PC-9 (cell line): ENCODE measurements at regions not wholly inside any gene's neighbourhood (a gene's known extent, or its start where the extent isn't known, plus 50 kb on each side); places are given as distances from the start of the nearest gene placed in this dataset.

Experiments
- BruUV-seq: library from RNA; stranded (reverse); fragments of 400-500 nt; replicated peaks from 2 replicates; lab custom pipeline; 2021; lab: Mats Ljungman, UMichigan
- CTCF ChIA-PET: fragments of 300-600 bp; sonication (Branson Sonifier 250); formaldehyde crosslinking; loops from one replicate; lab custom pipeline; 2022; ENCODE audit warnings: antibody characterized with exemption; lab: Charles Lee
- POLR2A ChIA-PET: fragments of 300-600 bp; sonication (Branson Sonifier 250); formaldehyde crosslinking; loops from one replicate; lab custom pipeline; 2022; ENCODE audit warnings: antibody characterized with exemption; ENCODE audit not compliant: unreplicated experiment; lab: Charles Lee
- DNase-seq, 2 experiments: peaks; one replicate each; pipeline versions ENCODE4 v3.0.0 to v3.0.0-alpha.2; 2015 to 2022; ENCODE audit warnings: mixed read lengths in 1 of 2
- H2AFZ ChIP-seq: fragments of 200-600 bp; sonication (generic); 2 replicates; pipeline ENCODE4 v1.8.1; 2017; ENCODE audit warnings: antibody characterized with exemption
- H3F3A ChIP-seq: fragments of 200-600 bp; sonication (generic); 2 replicates; pipeline ENCODE4 v1.8.1; 2017; ENCODE audit warnings: antibody characterized with exemption, mild to moderate bottlenecking, low read depth; ENCODE audit not compliant: insufficient read depth
- H3K27ac ChIP-seq: fragments of 200-600 bp; sonication (generic); 2 replicates; pipeline ENCODE4 v1.6.1; 2016; ENCODE audit warnings: mixed run types
- H3K27me3 ChIP-seq: fragments of 200-600 bp; sonication (generic); 2 replicates; pipeline ENCODE4 v1.6.1; 2016; ENCODE audit warnings: low read depth, mixed run types; ENCODE audit not compliant: insufficient read depth
- H3K36me3 ChIP-seq: fragments of 200-600 bp; sonication (generic); 2 replicates; pipeline ENCODE4 v1.6.1; 2016; ENCODE audit warnings: low read depth, mixed run types
- H3K4me1 ChIP-seq: fragments of 200-600 bp; sonication (generic); replicated peaks from 2 replicates; pipeline ENCODE4 v1.6.1; 2016; ENCODE audit warnings: mixed run types; ENCODE audit not compliant: insufficient read depth
- H3K4me2 ChIP-seq: fragments of 200-600 bp; sonication (generic); 2 replicates; pipeline ENCODE4 v1.6.1; 2017; ENCODE audit warnings: mixed run types
- H3K4me3 ChIP-seq: fragments of 200-600 bp; sonication (generic); 2 replicates; pipeline ENCODE4 v1.6.1; 2016; ENCODE audit warnings: mixed run types
- H3K79me2 ChIP-seq: fragments of 200-600 bp; sonication (generic); 2 replicates; pipeline ENCODE4 v1.6.1; 2017; ENCODE audit warnings: low read depth, mixed run types
- H3K9me2 ChIP-seq: fragments of 200-600 bp; sonication (generic); 2 replicates; pipeline ENCODE4 v1.8.1; 2017; ENCODE audit warnings: mild to moderate bottlenecking; ENCODE audit not compliant: insufficient read depth
- H3K9me3 ChIP-seq: fragments of 200-600 bp; sonication (generic); 2 replicates; pipeline ENCODE4 v1.8.1; 2016; ENCODE audit warnings: low read depth; ENCODE audit not compliant: insufficient read depth
- H4K20me1 ChIP-seq: fragments of 200-600 bp; sonication (generic); 2 replicates; pipeline ENCODE4 v1.8.1; 2017; ENCODE audit not compliant: insufficient read depth
- CTCF ChIP-seq: fragments of 200-600 bp; sonication (generic); conservative IDR thresholded peaks from 2 replicates; pipeline ENCODE4 v1.6.1; 2017; ENCODE audit warnings: mixed run types, antibody characterized with exemption, mild to moderate bottlenecking, moderate library complexity
- EZH2 ChIP-seq: fragments of 200-600 bp; sonication (generic); IDR thresholded peaks from 2 replicates; pipeline ENCODE4 v1.8.0; 2017; ENCODE audit warnings: antibody characterized with exemption, low read depth
- intact Hi-C: fragments of 100-400 bp; cut with micrococcal nuclease; formaldehyde crosslinking; loops from one replicate; pipeline ENCODE4 v1.10.0; 2022; ENCODE audit not compliant: unreplicated experiment

GRCh38 chr21:35678393-35678792 lies 381.9 kb downstream of the SETD4 start:
- no peak overlapping the region for H2AFZ ChIP-seq
- ChIA-PET CTCF (no interaction called here), POLR2A (no interaction called here)
- H3K79me2 ChIP-seq: no peaks in the 10 kb centered on the region
- no peaks in the 10 kb centered on the region for H4K20me1 ChIP-seq
- TF ChIP-seq EZH2 (no peak), CTCF (no peak)
- no TSS peak for BruUV-seq
- H3K36me3 ChIP-seq: no peaks in the 10 kb centered on the region
- H3K27ac ChIP-seq: no peak overlapping the region
- H3K27me3 ChIP-seq: no peaks in the 10 kb centered on the region
- no peak overlapping the region for H3K4me2 ChIP-seq
- H3K9me3 ChIP-seq: no peaks in the 10 kb centered on the region
- 0 out of 2 replicates have a peak, but pooled peaks cover 6% of the 10 kb centered on the region for H3K4me1 ChIP-seq
- no peaks in the 10 kb centered on the region; the same call in 1 of the 2 replicates for H3K9me2 ChIP-seq
- H3F3A ChIP-seq: no peaks in the 10 kb centered on the region; the same call in 1 of the 2 replicates
- intact Hi-C loops: no loop called here
- no peak overlapping the region for H3K4me3 ChIP-seq
- no peak for DNase-seq

- no peak overlapping the region for H3K4me2 ChIP-seq
- DNase-seq: peak; percentile 36 to 41
- H3K4me3 ChIP-seq: no peak overlapping the region
- BruUV-seq: no TSS peak
- H3K4me1 ChIP-seq: 0 out of 2 replicates have a peak, but pooled peaks cover 6% of the 10 kb centered on the region
- H3K9me3 ChIP-seq: no peaks in the 10 kb centered on the region
- TF ChIP-seq EZH2 (no peak), CTCF (no peak)
- H3K79me2 ChIP-seq: no peaks in the 10 kb centered on the region
- no peaks in the 10 kb centered on the region for H3K36me3 ChIP-seq
- no peak overlapping the region for H2AFZ ChIP-seq
- H3K27me3 ChIP-seq: no peaks in the 10 kb centered on the region
- CTCF ChIA-PET: no interaction called here
- intact Hi-C loops: no loop called here
- no peaks in the 10 kb centered on the region for H3K9me2 ChIP-seq
- H3K27ac ChIP-seq: no peak overlapping the region
- POLR2A ChIA-PET: no interaction called here
- no peaks in the 10 kb centered on the region; the same call in 1 of the 2 replicates for H3F3A ChIP-seq
- no peaks in the 10 kb centered on the region for H4K20me1 ChIP-seq
Observed at GRCh38 chr21:35677298-35677841, 383.0 kb downstream of the SETD4 start.

GRCh38 chr21:35674895-35675470 lies 385.3 kb downstream of the SETD4 start:
- H3K4me1 ChIP-seq: 0 out of 2 replicates have a peak, but pooled peaks cover 6% of the 10 kb centered on the region
- no peak overlapping the region for H2AFZ ChIP-seq
- ChIA-PET CTCF (no interaction called here), POLR2A (no interaction called here)
- no peak for TF ChIP-seq CTCF
- no peak for TF ChIP-seq EZH2
- intact Hi-C loops: no loop called here
- no TSS peak for BruUV-seq
- no peak for DNase-seq
- no peak overlapping the region for H3K4me2 ChIP-seq
- no peaks in the 10 kb centered on the region; the same call in 1 of the 2 replicates for H3F3A ChIP-seq
- H3K27ac ChIP-seq: no peak overlapping the region
- H3K27me3 ChIP-seq: no peaks in the 10 kb centered on the region
- H3K9me2 ChIP-seq: no peaks in the 10 kb centered on the region
- H3K4me3 ChIP-seq: no peak overlapping the region
- no peaks in the 10 kb centered on the region for H3K36me3 ChIP-seq
- H4K20me1 ChIP-seq: no peaks in the 10 kb centered on the region
- H3K9me3 ChIP-seq: no peaks in the 10 kb centered on the region
- H3K79me2 ChIP-seq: no peaks in the 10 kb centered on the region
